ENCODE measurements at regions not wholly inside any gene's neighbourhood (a gene's known extent, or its start where the extent isn't known, plus 50 kb on each side); places are given as distances from the start of the nearest gene placed in this dataset.

GRCh38 chr17:11105141-11105540 lies 135.9 kb upstream of the SHISA6 start:
- TF ChIP-seq EZH2 (IDR thresholded peaks at IDR 0.05; ENCODE audit: insufficient read depth, poor library complexity, severe bottlenecking) (no peak), EZH2phosphoT487 (IDR thresholded peaks at IDR 0.05; ENCODE audit: insufficient read depth, low read depth) (no peak)

All from GM23248 (cell line).